ENCODE measurements at regions not wholly inside any gene's neighbourhood (a gene's known extent, or its start where the extent isn't known, plus 50 kb on each side); places are given as distances from the start of the nearest gene placed in this dataset.
"Not testable (repeated sequence)": the region's sequence is repeated elsewhere in the genome, so short reads cannot be mapped to it uniquely, and the experiment has no call there.

- H3K27ac ChIP-seq (replicated peaks) = no peak overlapping the region
- H3K27me3 ChIP-seq (ENCODE audit: low read depth) = no peaks in the 10 kb centered on the region
- H3K4me1 ChIP-seq = no peaks in the 10 kb centered on the region
- DNase-seq = no peak
- intact Hi-C loops (cut with micrococcal nuclease) = no loop called here
- no peak overlapping the region for H3K4me3 ChIP-seq
- TF ChIP-seq, protein P1, sequence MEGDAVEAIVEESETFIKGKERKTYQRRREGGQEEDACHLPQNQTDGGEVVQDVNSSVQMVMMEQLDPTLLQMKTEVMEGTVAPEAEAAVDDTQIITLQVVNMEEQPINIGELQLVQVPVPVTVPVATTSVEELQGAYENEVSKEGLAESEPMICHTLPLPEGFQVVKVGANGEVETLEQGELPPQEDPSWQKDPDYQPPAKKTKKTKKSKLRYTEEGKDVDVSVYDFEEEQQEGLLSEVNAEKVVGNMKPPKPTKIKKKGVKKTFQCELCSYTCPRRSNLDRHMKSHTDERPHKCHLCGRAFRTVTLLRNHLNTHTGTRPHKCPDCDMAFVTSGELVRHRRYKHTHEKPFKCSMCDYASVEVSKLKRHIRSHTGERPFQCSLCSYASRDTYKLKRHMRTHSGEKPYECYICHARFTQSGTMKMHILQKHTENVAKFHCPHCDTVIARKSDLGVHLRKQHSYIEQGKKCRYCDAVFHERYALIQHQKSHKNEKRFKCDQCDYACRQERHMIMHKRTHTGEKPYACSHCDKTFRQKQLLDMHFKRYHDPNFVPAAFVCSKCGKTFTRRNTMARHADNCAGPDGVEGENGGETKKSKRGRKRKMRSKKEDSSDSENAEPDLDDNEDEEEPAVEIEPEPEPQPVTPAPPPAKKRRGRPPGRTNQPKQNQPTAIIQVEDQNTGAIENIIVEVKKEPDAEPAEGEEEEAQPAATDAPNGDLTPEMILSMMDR (IDR thresholded peaks at IDR 0.05; ENCODE audit: borderline replicate concordance) = no peak
- peaks cover 49% of the 10 kb centered on the region for H3K9me3 ChIP-seq (replicated peaks)
- H3K36me3 ChIP-seq = no peaks in the 10 kb centered on the region
Measured at GRCh38 chr3:189014526-189014925, 157.2 kb upstream of the TPRG1 start.

DNA sequence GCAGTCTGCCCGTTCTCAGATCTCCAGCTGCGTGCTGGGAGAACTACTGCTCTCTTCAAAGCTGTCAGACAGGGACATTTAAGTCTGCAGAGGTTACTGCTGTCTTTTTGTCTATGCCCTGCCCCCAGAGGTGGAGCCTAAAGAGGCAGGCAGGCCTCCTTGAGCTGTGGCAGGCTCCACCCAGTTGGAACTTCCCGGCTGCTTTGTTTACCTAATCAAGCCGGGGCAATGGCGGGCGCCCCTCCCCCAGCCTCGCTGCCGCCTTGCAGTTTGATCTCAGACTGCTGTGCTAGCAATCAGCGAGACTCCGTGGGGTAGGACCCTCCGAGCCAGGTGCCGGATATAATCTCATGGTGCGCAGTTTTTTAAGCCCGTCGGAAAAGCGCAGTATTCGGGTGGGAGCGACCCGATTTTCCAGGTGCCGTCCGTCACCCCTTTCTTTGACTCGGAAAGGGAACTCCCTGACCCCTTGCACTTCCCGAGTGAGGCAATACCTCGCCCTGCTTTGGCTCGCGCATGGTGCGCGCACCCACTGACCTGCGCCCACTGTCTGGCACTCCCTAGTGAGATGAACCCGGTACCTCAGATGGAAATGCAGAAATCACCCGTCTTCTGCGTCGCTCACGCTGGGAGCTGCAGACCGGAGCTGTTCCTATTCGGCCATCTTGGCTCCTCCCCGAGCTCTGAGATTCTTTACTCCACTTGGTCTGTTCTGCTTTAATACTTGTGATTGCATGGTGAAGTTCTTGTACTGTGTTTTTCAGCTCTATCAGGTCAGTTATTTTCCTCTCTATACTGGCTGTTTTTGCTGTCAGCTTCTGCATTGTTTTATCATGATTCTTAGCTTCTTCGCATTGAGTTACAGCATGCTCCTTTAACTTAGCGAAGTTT lies 148.9 kb upstream of the TPRG1 start:
- intact Hi-C loops (cut with micrococcal nuclease); DNase-seq; H3K9me3 ChIP-seq (replicated peaks); H3K27me3 ChIP-seq (ENCODE audit: low read depth); H3K4me1 ChIP-seq; H3K4me3 ChIP-seq; H3K27ac ChIP-seq (replicated peaks); H3K36me3 ChIP-seq: not testable (repeated sequence)

GRCh38 chr3:189025866-189026265 lies 145.9 kb upstream of the TPRG1 start:
- no peak overlapping the region for H3K27ac ChIP-seq (replicated peaks)
- DNase-seq = no peak
- no peaks in the 10 kb centered on the region for H3K27me3 ChIP-seq (ENCODE audit: low read depth)
- TF ChIP-seq, protein P1 (IDR thresholded peaks at IDR 0.05; ENCODE audit: borderline replicate concordance) = no peak
- intact Hi-C loops (cut with micrococcal nuclease) = no loop called here
- no peak overlapping the region for H3K4me3 ChIP-seq
- no peaks in the 10 kb centered on the region for H3K9me3 ChIP-seq (replicated peaks)
- H3K4me1 ChIP-seq = no peaks in the 10 kb centered on the region
- no peaks in the 10 kb centered on the region for H3K36me3 ChIP-seq

- no peak overlapping the region for H3K4me3 ChIP-seq
- intact Hi-C loops (cut with micrococcal nuclease) = no loop called here
- no peaks in the 10 kb centered on the region for H3K27me3 ChIP-seq (ENCODE audit: low read depth)
- H3K4me1 ChIP-seq = no peaks in the 10 kb centered on the region
- H3K27ac ChIP-seq (replicated peaks) = no peak overlapping the region
- H3K36me3 ChIP-seq = no peaks in the 10 kb centered on the region
- TF ChIP-seq, protein P1 (IDR thresholded peaks at IDR 0.05; ENCODE audit: borderline replicate concordance) = no peak
- DNase-seq = no peak
- H3K9me3 ChIP-seq (replicated peaks) = peaks cover 5% of the 10 kb centered on the region
Measured at GRCh38 chr3:189027626-189028155, 144.1 kb upstream of the TPRG1 start.

GRCh38 chr3:189038773-189039745 lies 132.7 kb upstream of the TPRG1 start:
- TF ChIP-seq, protein P1 (IDR thresholded peaks at IDR 0.05; ENCODE audit: borderline replicate concordance) = no peak
- no peaks in the 10 kb centered on the region for H3K27me3 ChIP-seq (ENCODE audit: low read depth)
- no peak for DNase-seq
- peaks cover 26% of the 10 kb centered on the region for H3K9me3 ChIP-seq (replicated peaks)
- intact Hi-C loops (cut with micrococcal nuclease) = no loop called here
- no peak overlapping the region for H3K4me3 ChIP-seq
- no peak overlapping the region for H3K27ac ChIP-seq (replicated peaks)
- H3K36me3 ChIP-seq = no peaks in the 10 kb centered on the region
- no peaks in the 10 kb centered on the region for H3K4me1 ChIP-seq

Measured in left ventricle myocardium inferior (tissue), 1 donor.